NCI-H69 (cell line): ENCODE measurements at regions not wholly inside any gene's neighbourhood (a gene's known extent, or its start where the extent isn't known, plus 50 kb on each side); places are given as distances from the start of the nearest gene placed in this dataset.
"Not testable (repeated sequence)": the region's sequence is repeated elsewhere in the genome, so short reads cannot be mapped to it uniquely, and the experiment has no call there.

ENCODE experiments used
- DNase-seq: peaks from one replicate; lab custom pipeline; 2025; lab: John Stamatoyannopoulos, UW

GRCh38 chr5:159786201-159786600 is 130.1 kb upstream of the ADRA1B start:
- DNase-seq: no peak

- no peak for DNase-seq
Observed at GRCh38 chr5:159786901-159787691, 129.2 kb upstream of the ADRA1B start.

- DNase-seq: no peak
Observed at GRCh38 chr5:159787837-159788236, 128.4 kb upstream of the ADRA1B start.

- DNase-seq: no peak
Observed at GRCh38 chr5:159788835-159789331, 127.4 kb upstream of the ADRA1B start.

GRCh38 chr5:159792180-159792579 is 124.1 kb upstream of the ADRA1B start:
- DNase-seq: no peak

- DNase-seq: no peak
Observed at GRCh38 chr5:159797261-159797970, 118.9 kb upstream of the ADRA1B start.

- DNase-seq: no peak
Observed at GRCh38 chr5:159799701-159800100, 116.6 kb upstream of the ADRA1B start.

GRCh38 chr5:159800131-159800840 is 116.0 kb upstream of the ADRA1B start:
- no peak for DNase-seq

GRCh38 chr5:159801303-159801702 is 115.0 kb upstream of the ADRA1B start:
- DNase-seq: no peak

- DNase-seq: no peak
Observed at GRCh38 chr5:159802661-159803060, 113.6 kb upstream of the ADRA1B start.

- DNase-seq: no peak
Observed at GRCh38 chr5:159804121-159804520, 112.2 kb upstream of the ADRA1B start.

- no peak for DNase-seq
Observed at GRCh38 chr5:159805021-159805420, 111.3 kb upstream of the ADRA1B start.

GRCh38 chr5:159807135-159807534 is 109.1 kb upstream of the ADRA1B start:
- DNase-seq: not testable (repeated sequence)

- no peak for DNase-seq
Observed at GRCh38 chr5:159807586-159807985, 108.7 kb upstream of the ADRA1B start.

- DNase-seq: no peak
Observed at GRCh38 chr5:159811712-159812111, 104.6 kb upstream of the ADRA1B start.

GRCh38 chr5:159812759-159813158 is 103.5 kb upstream of the ADRA1B start:
- not testable (repeated sequence) for DNase-seq

GRCh38 chr5:159814222-159814621 is 102.1 kb upstream of the ADRA1B start:
- no peak for DNase-seq

GRCh38 chr5:159814805-159815585 is 101.3 kb upstream of the ADRA1B start:
- DNase-seq: no peak

GRCh38 chr5:159817262-159818029 is 98.8 kb upstream of the ADRA1B start:
- no peak for DNase-seq

GRCh38 chr5:159819591-159820411 is 96.5 kb upstream of the ADRA1B start:
- DNase-seq: no peak
